Body of pancreas (tissue), 4 donors: ENCODE measurements at regions not wholly inside any gene's neighbourhood (a gene's known extent, or its start where the extent isn't known, plus 50 kb on each side); places are given as distances from the start of the nearest gene placed in this dataset.

Experiments used
- POLR2A ChIP-seq, 3 donors: fragments of 450-650 bp; IDR thresholded peaks; one replicate each; pipeline ENCODE4 v1.6.1; 2016; ENCODE audit warnings: antibody characterized with exemption in 3 of 3, mild to moderate bottlenecking in 2 of 3
- TF ChIP-seq, protein P1 (sequence below), 7 experiments: fragments of 450-650 bp in 4 of 7; fragments of 200-600 bp in 3 of 7; sonication (generic) in 3 of 7; IDR thresholded peaks; one replicate each; pipeline ENCODE4 v1.5.1; 2016 to 2019; ENCODE audit warnings: antibody characterized with exemption in 7 of 7

DNA sequence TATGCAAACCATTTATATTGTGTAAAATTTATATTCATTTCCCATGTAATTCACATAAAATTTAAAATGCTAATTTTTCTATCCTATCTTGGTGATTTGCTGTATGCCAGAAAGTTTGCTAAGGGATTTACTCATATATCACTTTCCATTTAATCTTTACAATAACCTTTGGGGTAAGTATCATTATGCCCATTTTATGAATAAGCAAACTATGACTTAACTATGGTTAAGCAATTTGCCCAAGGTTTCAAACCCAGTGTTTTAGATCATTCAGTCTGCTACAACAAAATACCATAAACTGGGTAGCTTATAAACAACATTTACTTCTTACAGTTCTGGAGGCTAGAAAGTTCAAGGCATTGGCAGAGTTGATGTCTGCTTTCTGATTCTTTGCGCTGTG lies 246.4 kb upstream of the TMEM161B start:
- no peak for TF ChIP-seq POLR2A (IDR thresholded peaks at IDR 0.05)
- TF ChIP-seq, protein P1, sequence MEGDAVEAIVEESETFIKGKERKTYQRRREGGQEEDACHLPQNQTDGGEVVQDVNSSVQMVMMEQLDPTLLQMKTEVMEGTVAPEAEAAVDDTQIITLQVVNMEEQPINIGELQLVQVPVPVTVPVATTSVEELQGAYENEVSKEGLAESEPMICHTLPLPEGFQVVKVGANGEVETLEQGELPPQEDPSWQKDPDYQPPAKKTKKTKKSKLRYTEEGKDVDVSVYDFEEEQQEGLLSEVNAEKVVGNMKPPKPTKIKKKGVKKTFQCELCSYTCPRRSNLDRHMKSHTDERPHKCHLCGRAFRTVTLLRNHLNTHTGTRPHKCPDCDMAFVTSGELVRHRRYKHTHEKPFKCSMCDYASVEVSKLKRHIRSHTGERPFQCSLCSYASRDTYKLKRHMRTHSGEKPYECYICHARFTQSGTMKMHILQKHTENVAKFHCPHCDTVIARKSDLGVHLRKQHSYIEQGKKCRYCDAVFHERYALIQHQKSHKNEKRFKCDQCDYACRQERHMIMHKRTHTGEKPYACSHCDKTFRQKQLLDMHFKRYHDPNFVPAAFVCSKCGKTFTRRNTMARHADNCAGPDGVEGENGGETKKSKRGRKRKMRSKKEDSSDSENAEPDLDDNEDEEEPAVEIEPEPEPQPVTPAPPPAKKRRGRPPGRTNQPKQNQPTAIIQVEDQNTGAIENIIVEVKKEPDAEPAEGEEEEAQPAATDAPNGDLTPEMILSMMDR (IDR thresholded peaks at IDR 0.05): no peak
